Skin epidermis (tissue), 12 donors: ENCODE measurements at regions not wholly inside any gene's neighbourhood (a gene's known extent, or its start where the extent isn't known, plus 50 kb on each side); places are given as distances from the start of the nearest gene placed in this dataset.
"Not testable (repeated sequence)": the region's sequence is repeated elsewhere in the genome, so short reads cannot be mapped to it uniquely, and the experiment has no call there.

Experiments used
- H3K27ac ChIP-seq, 21 experiments: fragments of 200-600 bp; sonication (generic) in 11 of 21; one replicate each; pipeline ENCODE4 v1.5.0; 2020; ENCODE audit warnings: mild to moderate bottlenecking in 3 of 21, inconsistent platforms in 2 of 21, moderate library complexity in 2 of 21
- H3K4me3 ChIP-seq, 7 experiments: fragments of 200-600 bp; sonication (generic) in 2 of 7; one replicate each; pipeline ENCODE4 v1.5.0; 2020; ENCODE audit warnings: inconsistent platforms in 2 of 7, mild to moderate bottlenecking in 2 of 7, moderate library complexity in 1 of 7

GRCh38 chr3:96300743-96301142, 513.7 kb upstream of the EPHA6 start:
- Histone ChIP-seq H3K4me3 (no peak overlapping the region), H3K27ac (no peak overlapping the region)

- no peak overlapping the region for H3K4me3 ChIP-seq
- no peak overlapping the region for H3K27ac ChIP-seq
These were observed 495.2 kb upstream of the EPHA6 start for GRCh38 chr3:96319166-96319565.

- H3K4me3 ChIP-seq = no peak overlapping the region
- H3K27ac ChIP-seq = no peak overlapping the region
These were observed 490.3 kb upstream of the EPHA6 start for GRCh38 chr3:96324087-96324486.

GRCh38 chr3:96330795-96331194, 483.6 kb upstream of the EPHA6 start:
- no peak overlapping the region for H3K4me3 ChIP-seq
- H3K27ac ChIP-seq = no peak overlapping the region

- Histone ChIP-seq H3K4me3 (no peak overlapping the region), H3K27ac (no peak overlapping the region)
These were observed 483.1 kb upstream of the EPHA6 start for GRCh38 chr3:96331341-96331740.

GRCh38 chr3:96334779-96335178, 479.6 kb upstream of the EPHA6 start:
- Histone ChIP-seq H3K4me3 (no peak overlapping the region), H3K27ac (no peak overlapping the region)

- H3K4me3 ChIP-seq = no peak overlapping the region
- no peak overlapping the region for H3K27ac ChIP-seq
These were observed 467.1 kb upstream of the EPHA6 start for GRCh38 chr3:96347289-96347688.

- not testable (repeated sequence) for H3K27ac ChIP-seq, H3K4me3 ChIP-seq
These were observed 462.8 kb upstream of the EPHA6 start for GRCh38 chr3:96351598-96351997.

- Histone ChIP-seq H3K4me3 (no peak overlapping the region), H3K27ac (no peak overlapping the region)
These were observed 460.3 kb upstream of the EPHA6 start for GRCh38 chr3:96354106-96354505.

- Histone ChIP-seq H3K4me3 (no peak overlapping the region), H3K27ac (no peak overlapping the region)
These were observed 459.7 kb upstream of the EPHA6 start for GRCh38 chr3:96354742-96355141.

- H3K4me3 ChIP-seq = no peak overlapping the region
- no peak overlapping the region for H3K27ac ChIP-seq
These were observed 453.2 kb upstream of the EPHA6 start for GRCh38 chr3:96361241-96361640.

- Histone ChIP-seq H3K27ac (no peak overlapping the region), H3K4me3 (no peak overlapping the region)
These were observed 443.8 kb upstream of the EPHA6 start for GRCh38 chr3:96370637-96371036.

- no peak overlapping the region for H3K27ac ChIP-seq
- no peak overlapping the region for H3K4me3 ChIP-seq
These were observed 404.2 kb upstream of the EPHA6 start for GRCh38 chr3:96410006-96410730.

- H3K4me3 ChIP-seq = no peak overlapping the region
These were observed 397.7 kb upstream of the EPHA6 start for GRCh38 chr3:96416549-96417255.

GRCh38 chr3:96428097-96428496, 386.3 kb upstream of the EPHA6 start:
- Histone ChIP-seq H3K4me3 (no peak overlapping the region), H3K27ac (no peak overlapping the region)

More at GRCh38 chr3:96416549-96417255, 397.7 kb upstream of the EPHA6 start:
- no peak overlapping the region for H3K27ac ChIP-seq

GRCh38 chr3:96430079-96430478, 384.3 kb upstream of the EPHA6 start:
- Histone ChIP-seq H3K27ac (no peak overlapping the region), H3K4me3 (no peak overlapping the region)

GRCh38 chr3:96434651-96435050, 379.7 kb upstream of the EPHA6 start:
- H3K4me3 ChIP-seq = no peak overlapping the region
- H3K27ac ChIP-seq = no peak overlapping the region

GRCh38 chr3:96449346-96449745, 365.0 kb upstream of the EPHA6 start:
- H3K27ac ChIP-seq = no peak overlapping the region

GRCh38 chr3:96449803-96450202, 364.6 kb upstream of the EPHA6 start:
- no peak overlapping the region for H3K4me3 ChIP-seq
- no peak overlapping the region for H3K27ac ChIP-seq

More at GRCh38 chr3:96449346-96449745, 365.0 kb upstream of the EPHA6 start:
- H3K4me3 ChIP-seq = no peak overlapping the region

- no peak overlapping the region for H3K27ac ChIP-seq
- no peak overlapping the region for H3K4me3 ChIP-seq
These were observed 363.7 kb upstream of the EPHA6 start for GRCh38 chr3:96450699-96451098.

- Histone ChIP-seq H3K4me3 (no peak overlapping the region), H3K27ac (no peak overlapping the region)
These were observed 348.9 kb upstream of the EPHA6 start for GRCh38 chr3:96465521-96465920.
